Upper lobe of left lung (tissue), 6 donors: ENCODE measurements at regions not wholly inside any gene's neighbourhood (a gene's known extent, or its start where the extent isn't known, plus 50 kb on each side); places are given as distances from the start of the nearest gene placed in this dataset.

Experiments used
- ATAC-seq, 2 donors: fragments of 200-7000 bp; cut with Tn5 transposase; one replicate each; pipeline ENCODE4 v1.9.1; 2022; ENCODE audit warnings: mild to moderate bottlenecking in 2 of 2, moderate library complexity in 2 of 2; ENCODE audit not compliant: low FRiP score in 2 of 2
- DNase-seq, 2 donors: peaks; one replicate each; pipeline ENCODE4 v3.0.0-alpha.2; 2019 to 2020
- H3K27ac ChIP-seq, 4 donors: fragments of 200-600 bp; sonication (generic); one replicate each; pipeline ENCODE4 v1.5.1; 2016 to 2019
- H3K27me3 ChIP-seq, 4 donors: fragments of 200-600 bp; sonication (generic); one replicate each; pipeline ENCODE4 v1.5.1; 2017 to 2019
- H3K36me3 ChIP-seq, 4 donors: fragments of 200-600 bp; sonication (generic); one replicate each; pipeline ENCODE4 v1.5.1; 2016 to 2019
- H3K4me1 ChIP-seq, 4 donors: fragments of 200-600 bp; sonication (generic); one replicate each; pipeline ENCODE4 v1.5.1; 2018 to 2019
- H3K4me3 ChIP-seq, 4 donors: fragments of 200-600 bp; sonication (generic); one replicate each; pipeline ENCODE4 v1.5.1; 2017 to 2019; ENCODE audit warnings: mild to moderate bottlenecking in 2 of 4, moderate library complexity in 1 of 4
- H3K9me3 ChIP-seq, 4 donors: fragments of 200-600 bp; sonication (generic); one replicate each; pipeline ENCODE4 v1.5.1; 2018 to 2019
- CTCF ChIP-seq, 6 experiments: fragments of 450-650 bp in 4 of 6; fragments of 200-600 bp in 2 of 6; sonication (generic) in 2 of 6; IDR thresholded peaks; one replicate each; pipeline ENCODE4 v1.5.1; 2016 to 2019; ENCODE audit warnings: antibody characterized with exemption in 6 of 6
- EP300 ChIP-seq, 4 donors: sonication (generic); formaldehyde crosslinking; IDR thresholded peaks; one replicate each; pipeline ENCODE4 v1.5.1; 2017; ENCODE audit warnings: antibody characterized with exemption in 4 of 4, control low read depth in 2 of 4
- POLR2A ChIP-seq, 4 donors: fragments of 450-650 bp; IDR thresholded peaks; one replicate each; pipeline ENCODE4 v1.5.1; 2016 to 2017; ENCODE audit warnings: antibody characterized with exemption in 4 of 4, mild to moderate bottlenecking in 2 of 4
- POLR2AphosphoS5 ChIP-seq, 2 donors: sonication (generic); formaldehyde crosslinking; IDR thresholded peaks; one replicate each; pipeline ENCODE4 v1.5.1; 2017; ENCODE audit warnings: antibody characterized with exemption in 2 of 2
- WGBS, 2 donors: methylation state at CpG; one replicate each; pipeline ENCODE4 v1.1.5; 2017 to 2018; 5-methylcytosine and 5-hydroxymethylcytosine counted together
- donor health status: DM: no; HTN: no; CAD: no; lungs with moderate emphysema.
- donor health status: DM: no; HTN: yes; CAD: no; lungs with severe emphysema.

- Histone ChIP-seq H3K4me3 (no peak overlapping the region), H3K36me3 (no peaks in the 10 kb centered on the region), H3K27me3 (no peaks in the 10 kb centered on the region), H3K27ac (no peak overlapping the region), H3K4me1 (no peaks in the 10 kb centered on the region), H3K9me3 (no peaks in the 10 kb centered on the region)
- ATAC-seq (no peak), DNase-seq (no peak)
- 54 to 62% methylated on average over 1 of the region's 1 CpG for WGBS, 2 donors
- TF ChIP-seq POLR2AphosphoS5 (IDR thresholded peaks at IDR 0.05) (no peak), EP300 (IDR thresholded peaks at IDR 0.05) (no peak), CTCF (IDR thresholded peaks at IDR 0.05) (no peak), POLR2A (IDR thresholded peaks at IDR 0.05) (no peak)
Measured at GRCh38 chr7:21996641-21997040, 50.9 kb upstream of the CDCA7L start.
